GM12878 (cell line): ENCODE measurements at regions not wholly inside any gene's neighbourhood (a gene's known extent, or its start where the extent isn't known, plus 50 kb on each side); places are given as distances from the start of the nearest gene placed in this dataset.

Source experiments
- ASH2L ChIP-seq: fragments of 300-600, 200-600 bp; sonication (generic); IDR thresholded peaks from 2 replicates; pipeline ENCODE4 v1.6.1; 2017; ENCODE audit warnings: low read depth, mild to moderate bottlenecking, borderline replicate concordance
- EED ChIP-seq: sonication (generic); IDR thresholded peaks from 2 replicates; pipeline ENCODE4 v1.6.1; 2016; ENCODE audit warnings: antibody characterized with exemption, low read depth
- FOS ChIP-seq: IDR thresholded peaks from 3 replicates; pipeline ENCODE4 v1.6.1; 2011; ENCODE audit warnings: borderline replicate concordance; ENCODE audit not compliant: insufficient read length; ENCODE audit errors: extremely low read depth
- HCFC1 ChIP-seq: fragments of 150-350 bp; IDR thresholded peaks from 2 replicates; pipeline ENCODE4 v1.6.1; 2014; ENCODE audit warnings: low read length
- MEF2A ChIP-seq: IDR thresholded peaks from 2 replicates; pipeline ENCODE4 v1.6.1; 2011; ENCODE audit warnings: low read depth, mild to moderate bottlenecking, low read length, moderate library complexity; ENCODE audit not compliant: insufficient read depth
- MYC ChIP-seq: IDR thresholded peaks from 2 replicates; pipeline ENCODE4 v1.6.1; 2011; ENCODE audit warnings: mild to moderate bottlenecking, low read length, moderate library complexity, inconsistent platforms; ENCODE audit not compliant: insufficient read depth, insufficient replicate concordance, insufficient read length, severe bottlenecking
- NRF1 ChIP-seq: conservative IDR thresholded peaks from 2 replicates; pipeline ENCODE4 v1.6.1; 2011; ENCODE audit warnings: mild to moderate bottlenecking, low read depth, low read length, improper control_type of control experiment
- POLR2AphosphoS5 ChIP-seq: IDR thresholded peaks from 2 replicates; pipeline ENCODE4 v1.6.1; 2011; ENCODE audit warnings: mild to moderate bottlenecking, low read length, inconsistent platforms
- TAF1 ChIP-seq: IDR thresholded peaks from 2 replicates; pipeline ENCODE4 v1.6.1; 2011; ENCODE audit warnings: mild to moderate bottlenecking, low read depth, low read length, borderline replicate concordance
- TF ChIP-seq, protein P1 (sequence below): IDR thresholded peaks from 2 replicates; pipeline ENCODE4 v1.6.1; 2011; ENCODE audit warnings: low read depth, low read length, improper control_type of control experiment, borderline replicate concordance

DNA sequence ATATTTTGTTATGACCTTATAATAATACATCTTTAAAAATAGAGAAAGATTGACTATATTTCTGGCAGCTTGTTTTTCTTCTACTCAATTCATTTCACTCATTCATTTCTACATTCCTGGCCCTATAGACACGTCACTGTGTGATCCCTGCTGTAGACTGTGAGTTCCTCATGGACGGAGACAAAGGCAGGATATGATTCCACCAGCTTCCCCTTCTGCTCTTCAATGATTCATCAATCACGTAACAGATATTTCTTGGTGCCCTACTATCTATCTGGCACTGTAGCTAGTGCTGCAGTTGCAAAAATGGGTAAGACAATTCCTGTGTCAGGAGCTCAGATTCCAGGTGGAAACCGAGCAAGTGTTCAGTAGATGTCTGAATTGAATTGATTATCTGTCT, 415.0 kb downstream of the SFMBT2 start:
- TF ChIP-seq MYC (no peak), EED (no peak), FOS (no peak), HCFC1 (no peak), ASH2L (no peak), MEF2A (no peak), POLR2AphosphoS5 (no peak), NRF1 (no peak), TAF1 (no peak)
- TF ChIP-seq, protein P1, sequence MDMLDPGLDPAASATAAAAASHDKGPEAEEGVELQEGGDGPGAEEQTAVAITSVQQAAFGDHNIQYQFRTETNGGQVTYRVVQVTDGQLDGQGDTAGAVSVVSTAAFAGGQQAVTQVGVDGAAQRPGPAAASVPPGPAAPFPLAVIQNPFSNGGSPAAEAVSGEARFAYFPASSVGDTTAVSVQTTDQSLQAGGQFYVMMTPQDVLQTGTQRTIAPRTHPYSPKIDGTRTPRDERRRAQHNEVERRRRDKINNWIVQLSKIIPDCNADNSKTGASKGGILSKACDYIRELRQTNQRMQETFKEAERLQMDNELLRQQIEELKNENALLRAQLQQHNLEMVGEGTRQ: no peak
